Ascending aorta (tissue), 2 donors: ENCODE measurements at regions not wholly inside any gene's neighbourhood (a gene's known extent, or its start where the extent isn't known, plus 50 kb on each side); places are given as distances from the start of the nearest gene placed in this dataset.

Experiments
- DNase-seq, 2 donors: peaks; one replicate each; pipeline ENCODE4 v3.0.0-alpha.2; 2019; ENCODE audit warnings: low spot score in 2 of 2
- H3K27ac ChIP-seq, 2 donors: fragments of 200-600 bp; sonication (generic); one replicate each; pipeline ENCODE4 v1.5.1; 2016 to 2017; ENCODE audit warnings: mild to moderate bottlenecking in 1 of 2
- H3K27me3 ChIP-seq: fragments of 200-600 bp; sonication (generic); one replicate; pipeline ENCODE4 v1.5.1; 2017
- H3K36me3 ChIP-seq, 2 donors: fragments of 200-600 bp; sonication (generic); one replicate each; pipeline ENCODE4 v1.5.1; 2016
- H3K4me1 ChIP-seq, 2 donors: fragments of 200-600 bp; sonication (generic); one replicate each; pipeline ENCODE4 v1.5.1; 2016 to 2017; ENCODE audit warnings: mild to moderate bottlenecking in 1 of 2
- H3K4me3 ChIP-seq, 2 donors: fragments of 200-600 bp; sonication (generic); one replicate each; pipeline ENCODE4 v1.5.1; 2016 to 2017; ENCODE audit warnings: mild to moderate bottlenecking in 1 of 2
- H3K9me3 ChIP-seq, 2 donors: fragments of 200-600 bp; sonication (generic); one replicate each; pipeline ENCODE4 v1.5.1; 2016
- CTCF ChIP-seq, 3 experiments: fragments of 200-600 bp in 2 of 3; fragments of 450-650 bp in 1 of 3; sonication (generic) in 2 of 3; IDR thresholded peaks; one replicate each; pipeline ENCODE4 v1.5.1; 2016 to 2019; ENCODE audit warnings: antibody characterized with exemption in 3 of 3, mild to moderate bottlenecking in 1 of 3, moderate library complexity in 1 of 3
- intact Hi-C: fragments of 100-400 bp; cut with DNase I; formaldehyde crosslinking; loops from one replicate; pipeline ENCODE4 v1.15.1; 2023

GRCh38 chr2:234145057-234145456 is 94.6 kb downstream of the SPP2 start:
- no peaks in the 10 kb centered on the region for H3K27me3 ChIP-seq
- DNase-seq: no peak
- intact Hi-C loops: no loop called here
- no peak for TF ChIP-seq CTCF (IDR thresholded peaks at IDR 0.05)
- no peaks in the 10 kb centered on the region for H3K4me1 ChIP-seq
- no peak overlapping the region for H3K4me3 ChIP-seq
- no peak overlapping the region for H3K27ac ChIP-seq
- H3K36me3 ChIP-seq: no peaks in the 10 kb centered on the region
- H3K9me3 ChIP-seq: no peaks in the 10 kb centered on the region

GRCh38 chr2:234143896-234144295 is 93.4 kb downstream of the SPP2 start:
- DNase-seq: no peak
- no peak overlapping the region for H3K27ac ChIP-seq
- H3K36me3 ChIP-seq: no peaks in the 10 kb centered on the region
- H3K4me1 ChIP-seq: no peaks in the 10 kb centered on the region
- no peaks in the 10 kb centered on the region for H3K9me3 ChIP-seq
- intact Hi-C loops: no loop called here
- TF ChIP-seq CTCF (IDR thresholded peaks at IDR 0.05): no peak
- H3K27me3 ChIP-seq: no peaks in the 10 kb centered on the region
- H3K4me3 ChIP-seq: no peak overlapping the region

GRCh38 chr2:234142530-234142929 is 92.0 kb downstream of the SPP2 start:
- no peak for DNase-seq
- H3K36me3 ChIP-seq: no peaks in the 10 kb centered on the region
- no peak overlapping the region for H3K27ac ChIP-seq
- H3K27me3 ChIP-seq: no peaks in the 10 kb centered on the region
- TF ChIP-seq CTCF (IDR thresholded peaks at IDR 0.05): no peak
- H3K4me3 ChIP-seq: no peak overlapping the region
- intact Hi-C loops: no loop called here
- H3K9me3 ChIP-seq: no peaks in the 10 kb centered on the region
- no peaks in the 10 kb centered on the region for H3K4me1 ChIP-seq

GRCh38 chr2:234139755-234140154 is 89.3 kb downstream of the SPP2 start:
- H3K36me3 ChIP-seq: no peaks in the 10 kb centered on the region
- no peaks in the 10 kb centered on the region for H3K27me3 ChIP-seq
- TF ChIP-seq CTCF (IDR thresholded peaks at IDR 0.05): no peak
- no peaks in the 10 kb centered on the region for H3K9me3 ChIP-seq
- intact Hi-C loops: no loop called here
- no peak overlapping the region for H3K4me3 ChIP-seq
- H3K27ac ChIP-seq: no peak overlapping the region
- DNase-seq: no peak
- no peaks in the 10 kb centered on the region for H3K4me1 ChIP-seq

- Histone ChIP-seq H3K9me3 (no peaks in the 10 kb centered on the region), H3K4me3 (no peak overlapping the region), H3K27ac (no peak overlapping the region), H3K4me1 (no peaks in the 10 kb centered on the region), H3K36me3 (no peaks in the 10 kb centered on the region), H3K27me3 (no peaks in the 10 kb centered on the region)
- TF ChIP-seq CTCF (IDR thresholded peaks at IDR 0.05): no peak
- DNase-seq: no peak
- intact Hi-C loops: no loop called here
Measured at GRCh38 chr2:234138836-234139235, 88.3 kb downstream of the SPP2 start.

GRCh38 chr2:234137400-234138014 is 87.0 kb downstream of the SPP2 start:
- intact Hi-C loops: no loop called here
- TF ChIP-seq CTCF (IDR thresholded peaks at IDR 0.05): no peak
- DNase-seq: no peak
- Histone ChIP-seq H3K4me1 (no peaks in the 10 kb centered on the region), H3K27me3 (no peaks in the 10 kb centered on the region), H3K9me3 (no peaks in the 10 kb centered on the region), H3K36me3 (no peaks in the 10 kb centered on the region), H3K27ac (no peak overlapping the region), H3K4me3 (no peak overlapping the region)
